ENCODE measurements at regions not wholly inside any gene's neighbourhood (a gene's known extent, or its start where the extent isn't known, plus 50 kb on each side); places are given as distances from the start of the nearest gene placed in this dataset.
"Not testable (repeated sequence)": the region's sequence is repeated elsewhere in the genome, so short reads cannot be mapped to it uniquely, and the experiment has no call there.

GRCh38 chr20:24418731-24419130 is 50.7 kb upstream of the SYNDIG1 start:
- no peak for DNase-seq

DNA sequence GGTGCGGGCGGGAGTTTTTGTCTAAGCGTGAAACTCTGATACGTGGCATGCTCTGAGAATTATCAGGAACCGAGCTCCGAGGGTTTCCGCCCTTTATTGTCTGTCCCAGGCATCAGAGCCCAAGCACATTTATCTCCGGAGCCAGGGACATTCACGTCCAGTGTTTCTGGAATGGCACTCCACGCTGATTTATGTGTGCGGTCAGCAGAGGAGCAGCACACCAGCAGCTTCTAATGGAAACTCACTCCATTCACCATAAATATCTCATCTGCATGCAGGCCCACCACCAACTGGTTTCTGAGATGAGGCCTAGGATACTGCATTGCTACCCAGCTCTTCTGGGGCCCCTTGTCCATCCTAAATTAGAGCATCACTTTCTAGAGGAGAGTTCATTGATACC is 51.9 kb upstream of the SYNDIG1 start:
- DNase-seq = no peak

DNA sequence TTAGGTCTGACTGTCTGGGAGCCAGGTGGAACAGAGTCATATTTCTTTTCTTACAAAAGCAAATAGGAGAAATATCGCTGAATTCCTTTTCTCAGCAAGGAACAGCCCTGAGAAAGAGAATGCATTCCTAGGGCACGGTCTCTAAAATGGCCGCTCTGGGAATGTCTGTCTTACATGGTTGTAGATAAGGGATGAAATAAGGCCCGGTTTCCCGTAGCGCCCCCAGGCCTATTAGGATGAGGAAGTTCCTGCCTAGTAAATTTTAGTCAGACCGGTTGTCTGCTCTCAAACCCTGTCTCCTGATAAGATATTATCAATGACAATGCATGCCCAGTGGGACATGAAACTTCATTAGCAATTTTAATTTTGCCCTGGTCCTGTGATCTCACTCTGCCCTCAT is 54.0 kb upstream of the SYNDIG1 start:
- DNase-seq = not testable (repeated sequence)

GRCh38 chr20:24411834-24412216 is 57.6 kb upstream of the SYNDIG1 start:
- no peak for DNase-seq

DNA sequence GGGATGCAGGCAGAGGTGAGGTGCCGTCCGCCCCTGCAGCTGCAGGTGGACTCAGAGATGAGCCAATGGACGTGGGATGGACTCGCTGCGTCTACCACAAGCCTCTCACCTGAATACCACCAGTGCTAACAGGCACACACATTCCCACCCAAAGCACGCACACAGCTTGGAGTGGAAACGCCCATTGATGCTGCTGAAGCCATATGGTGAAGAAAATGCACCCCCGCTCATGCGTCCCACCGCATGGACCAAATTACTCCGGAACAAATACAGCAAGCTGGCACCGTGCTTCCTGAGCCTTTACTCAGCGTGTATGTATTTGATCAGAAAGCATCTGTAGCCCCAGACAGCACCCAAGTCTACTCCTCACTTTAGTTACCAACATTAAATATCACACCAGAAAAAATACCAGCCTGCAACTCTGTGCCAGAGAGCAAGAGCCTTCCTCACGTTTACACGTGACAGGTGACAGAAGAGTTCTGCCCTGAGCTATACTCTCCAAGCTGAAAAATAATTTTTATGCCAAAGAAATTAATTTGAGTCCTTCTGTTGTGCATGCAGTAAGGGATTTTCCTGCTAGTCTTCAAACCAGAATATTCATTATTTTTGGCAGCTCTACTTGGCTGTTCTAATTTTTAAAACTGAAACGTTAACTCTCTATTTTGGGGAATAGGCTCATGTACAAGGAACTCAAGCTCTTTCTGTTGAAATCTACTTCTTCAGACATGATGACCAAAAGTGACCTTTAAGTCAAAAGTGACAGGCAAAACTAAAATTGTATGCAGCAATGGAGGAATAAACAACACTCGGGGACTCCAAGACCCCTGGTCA is 58.2 kb upstream of the SYNDIG1 start:
- DNase-seq = no peak

- DNase-seq = peak; percentile 21
Observed at GRCh38 chr20:24407151-24407550, 62.3 kb upstream of the SYNDIG1 start.

DNA sequence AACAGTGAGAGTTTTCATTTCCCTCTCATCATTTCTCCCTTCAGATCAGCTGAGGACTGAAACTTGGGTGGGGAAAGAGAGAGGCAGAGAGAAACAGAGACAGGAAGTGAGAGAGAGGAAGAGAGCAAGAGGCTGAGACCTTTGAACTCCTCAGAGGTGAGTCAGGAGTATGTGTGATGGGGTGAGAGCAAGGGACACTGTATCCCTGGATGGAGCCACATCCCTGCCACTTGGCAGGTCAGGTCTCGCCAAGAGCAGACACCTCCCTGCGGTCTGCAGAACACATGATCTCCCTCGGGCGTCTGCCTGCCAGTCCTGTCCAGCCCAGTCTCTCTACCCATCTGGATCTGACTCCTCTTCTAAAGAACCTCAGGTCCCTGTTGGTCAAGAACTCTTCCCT is 62.7 kb upstream of the SYNDIG1 start:
- DNase-seq = peak; percentile 10

- no peak for DNase-seq
Observed at GRCh38 chr20:24406251-24406650, 63.2 kb upstream of the SYNDIG1 start.

GRCh38 chr20:24405810-24406209 is 63.6 kb upstream of the SYNDIG1 start:
- no peak for DNase-seq

DNA sequence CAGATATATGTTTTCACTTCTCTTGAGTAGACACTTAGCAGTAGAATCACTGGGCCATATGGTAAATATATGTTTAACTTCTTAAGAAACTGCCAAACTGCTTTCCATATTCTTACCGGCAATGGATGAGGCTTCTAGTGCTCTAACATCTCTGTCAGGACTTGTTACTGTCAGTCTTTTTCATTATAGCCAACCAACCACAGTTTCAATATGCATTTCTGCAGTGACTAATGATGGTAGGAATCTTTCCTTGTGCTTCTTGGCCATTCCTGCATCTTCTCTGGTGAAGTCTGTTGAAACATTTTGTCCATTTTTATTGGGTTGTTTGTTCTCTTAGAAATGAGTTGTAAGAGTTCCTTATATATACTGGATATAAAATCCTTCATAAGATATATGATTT is 66.0 kb upstream of the SYNDIG1 start:
- DNase-seq = no peak

DNA sequence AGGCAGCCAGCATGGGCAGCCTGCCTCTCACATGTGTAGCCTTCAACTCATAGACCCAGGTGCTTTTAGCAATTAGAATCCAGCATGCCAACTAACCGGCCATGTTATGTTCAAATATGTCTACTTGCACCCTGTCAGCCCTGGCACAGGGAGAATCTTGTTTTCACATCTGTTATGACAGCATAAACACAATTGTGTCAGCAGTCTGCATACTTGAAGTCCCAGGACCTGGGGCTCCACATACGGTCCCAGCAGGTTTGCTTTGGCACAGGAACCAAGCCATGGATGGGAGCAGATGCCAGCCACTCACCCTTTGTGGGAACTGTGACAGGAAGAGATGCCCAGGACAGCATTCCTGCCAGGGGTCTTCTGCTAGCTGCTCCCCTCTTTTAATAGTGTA is 67.2 kb upstream of the SYNDIG1 start:
- DNase-seq = no peak

DNA sequence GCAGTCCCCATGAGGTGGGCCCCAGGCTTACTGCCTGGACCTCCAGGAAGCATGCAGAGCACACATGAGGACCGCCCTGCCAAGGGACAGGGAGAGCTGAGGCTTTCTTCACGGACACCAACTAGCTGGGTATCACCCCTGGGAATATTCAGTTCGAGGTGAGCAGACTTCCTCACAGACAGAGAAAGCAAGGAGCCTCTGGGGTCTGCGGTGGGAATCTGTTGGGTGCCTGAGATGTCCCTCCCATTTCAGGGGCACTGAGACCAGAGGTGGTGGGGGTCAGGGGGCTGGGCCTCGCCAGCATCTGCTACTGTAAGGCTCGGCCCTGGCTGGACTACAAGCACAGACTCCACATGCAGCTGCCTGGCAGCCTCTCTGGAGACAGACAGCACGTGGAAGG is 74.3 kb upstream of the SYNDIG1 start:
- DNase-seq = no peak

DNA sequence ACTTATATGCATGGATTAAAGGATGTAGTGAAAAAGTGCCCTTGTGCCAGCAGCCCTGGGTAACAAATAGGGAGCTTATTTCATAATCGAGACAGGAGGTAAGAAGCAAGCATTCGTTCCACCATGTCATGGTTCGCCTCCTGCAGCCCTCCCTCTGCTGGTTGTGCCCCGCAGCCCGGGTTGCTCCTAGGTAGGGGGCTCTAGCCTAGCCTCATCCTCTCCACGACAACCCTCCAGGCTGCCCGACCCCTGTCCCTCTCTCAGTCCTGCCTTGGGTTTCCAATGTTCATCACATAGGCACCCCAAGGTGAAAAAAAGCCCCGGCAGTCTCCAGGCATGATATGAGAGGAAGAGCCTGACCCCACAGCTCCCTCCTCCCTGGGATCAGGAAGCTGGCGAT is 75.5 kb upstream of the SYNDIG1 start:
- no peak for DNase-seq

DNA sequence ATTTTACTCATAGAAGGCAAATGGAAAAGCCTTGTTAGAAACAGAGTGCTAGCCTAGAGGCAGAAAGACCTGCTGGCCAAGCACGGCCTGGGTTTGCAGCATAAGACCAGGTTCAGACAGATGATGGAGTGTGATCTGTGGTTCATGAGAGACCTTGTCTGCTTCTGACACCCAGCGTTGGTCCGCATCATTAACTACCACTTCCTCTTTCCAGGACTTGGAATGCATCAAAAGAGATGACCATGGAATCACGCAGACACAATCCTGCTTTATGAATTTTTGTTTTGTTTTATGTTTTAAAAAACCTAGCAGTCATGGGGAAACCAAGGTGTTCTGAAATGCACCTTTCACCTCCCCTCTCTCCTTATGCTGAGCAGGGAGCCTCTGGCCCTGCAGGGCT is 76.8 kb upstream of the SYNDIG1 start:
- no peak for DNase-seq

GRCh38 chr20:24389686-24390085 is 79.7 kb upstream of the SYNDIG1 start:
- DNase-seq = no peak

DNA sequence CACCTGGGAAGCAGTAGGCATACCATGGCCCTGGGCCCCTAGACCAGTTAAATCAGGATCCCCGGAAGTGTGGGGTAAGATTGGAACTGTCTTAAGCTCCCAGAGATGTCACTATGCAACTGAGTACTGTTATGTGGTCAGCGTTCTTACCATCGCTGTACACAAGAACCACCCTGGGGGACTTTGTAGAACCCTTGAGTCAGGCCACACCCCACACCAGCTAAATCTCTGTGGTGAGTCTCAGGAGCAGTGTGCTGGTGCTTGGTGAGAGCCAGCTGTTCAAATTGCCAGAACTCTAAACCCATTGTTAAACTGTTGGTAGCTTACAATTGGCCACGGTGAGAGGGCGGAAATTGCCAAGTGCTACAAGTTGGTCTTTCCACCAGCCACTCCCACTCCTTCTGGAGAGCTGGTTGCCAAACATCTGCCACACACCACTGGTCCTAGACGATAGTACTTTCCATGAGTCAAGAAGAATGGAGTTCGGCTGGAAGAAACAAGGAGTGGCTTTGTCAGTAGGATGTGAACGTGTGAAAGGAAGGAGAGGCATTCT is 80.5 kb upstream of the SYNDIG1 start:
- DNase-seq = no peak

DNA sequence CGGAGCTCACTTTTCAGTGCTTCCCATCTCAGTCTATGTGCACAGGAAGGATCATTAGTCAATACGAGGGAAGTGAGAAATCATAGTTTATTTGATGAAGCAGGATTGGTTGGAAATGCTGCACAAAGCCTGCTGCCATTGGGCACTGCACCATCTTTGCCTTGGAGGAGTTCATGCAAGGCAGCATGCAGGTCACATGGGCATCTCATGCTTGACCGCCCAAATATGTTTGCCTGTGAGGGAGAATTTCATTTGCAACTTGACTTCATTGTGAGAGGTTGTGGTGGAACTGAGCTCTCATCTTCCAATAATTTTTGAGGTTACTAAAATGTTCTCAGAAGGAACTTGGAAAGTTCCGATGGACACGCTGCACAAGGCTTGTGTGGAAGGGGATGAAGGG is 83.9 kb upstream of the SYNDIG1 start:
- DNase-seq = no peak

- no peak for DNase-seq
Observed at GRCh38 chr20:24384865-24385264, 84.6 kb upstream of the SYNDIG1 start.

DNA sequence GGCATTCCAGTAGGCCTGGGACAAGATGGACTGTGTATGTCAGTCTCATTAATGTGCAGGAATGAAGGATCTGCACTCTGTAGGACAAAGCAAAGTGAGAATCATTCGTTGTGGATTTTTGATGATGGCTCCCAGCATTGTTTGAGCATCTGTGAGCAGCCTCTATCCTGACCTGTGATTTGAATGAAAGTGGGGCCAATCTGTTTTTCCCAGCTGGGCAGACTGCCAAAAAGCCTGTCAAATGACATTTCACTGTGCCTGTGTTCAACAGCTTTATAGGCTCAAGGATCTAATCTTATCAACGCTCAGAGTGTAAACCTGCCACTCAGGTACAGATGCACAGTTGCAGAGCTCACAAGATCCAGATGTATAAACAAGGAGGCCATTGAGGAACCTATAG is 86.7 kb upstream of the SYNDIG1 start:
- peak; percentile 96 for DNase-seq

- DNase-seq = no peak
Observed at GRCh38 chr20:24382331-24382730, 87.1 kb upstream of the SYNDIG1 start.

- DNase-seq = no peak
Observed at GRCh38 chr20:24381886-24382285, 87.5 kb upstream of the SYNDIG1 start.

DNA sequence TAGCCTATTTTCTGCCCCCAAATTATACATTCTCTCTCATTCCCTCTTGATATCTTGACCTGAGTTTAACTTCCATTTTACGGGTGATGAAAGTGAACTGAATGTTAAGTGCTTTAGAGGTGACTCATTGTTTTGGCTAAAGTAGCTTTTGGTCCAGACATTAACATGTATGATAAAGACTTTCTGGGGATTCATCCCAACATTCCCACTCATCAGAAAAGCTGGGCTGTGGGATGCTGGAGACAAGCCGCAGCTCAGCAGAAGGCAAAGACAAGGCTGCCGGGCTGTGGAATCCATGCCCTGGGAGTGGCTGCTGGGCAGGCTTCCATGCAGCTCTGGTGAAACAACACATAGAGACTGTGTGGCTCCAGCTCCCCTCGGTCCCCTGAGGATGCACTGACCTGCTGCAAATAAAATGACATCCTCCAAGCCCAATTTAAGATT is 89.9 kb upstream of the SYNDIG1 start:
- DNase-seq = no peak

DNA sequence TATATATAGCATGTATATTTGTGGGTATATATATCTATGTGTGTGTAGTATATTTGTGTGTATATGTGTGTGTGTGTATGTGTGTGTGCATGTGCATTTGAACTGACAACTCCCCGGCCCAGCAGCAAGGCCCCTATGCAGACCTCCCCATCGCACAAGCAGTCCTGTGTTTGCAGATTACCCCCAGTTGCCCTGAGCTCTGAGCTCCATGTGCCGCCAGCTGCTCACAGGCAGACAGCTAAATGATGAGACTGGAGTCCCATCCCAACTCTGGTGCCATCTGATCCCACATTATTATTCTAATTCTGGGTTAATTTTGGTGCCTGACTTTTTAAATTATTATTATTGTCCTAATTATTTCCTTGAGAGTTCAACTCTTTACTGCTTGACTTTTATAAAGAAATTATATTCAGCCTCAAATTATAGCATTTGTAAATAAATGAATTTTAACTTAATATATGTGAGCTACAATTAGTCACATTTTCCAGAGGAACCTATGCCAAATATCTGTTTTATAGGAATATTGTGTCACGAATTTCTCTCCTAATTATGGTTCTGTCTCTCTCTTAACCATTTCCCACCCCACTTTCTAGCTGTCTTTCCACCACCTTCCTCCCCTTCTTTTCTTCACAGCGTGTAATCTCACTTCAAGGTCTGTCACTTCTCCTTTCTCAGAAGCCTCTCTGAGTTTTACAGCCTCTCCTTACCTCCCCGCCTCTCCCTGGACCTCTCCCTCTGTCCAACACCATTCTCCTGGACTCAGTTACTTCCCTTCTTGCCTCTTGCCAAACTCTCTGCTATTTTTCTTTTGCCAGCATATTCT is 90.6 kb upstream of the SYNDIG1 start:
- DNase-seq = no peak

Data from NCI-H345 (cell line).